ENCODE measurements at regions not wholly inside any gene's neighbourhood (a gene's known extent, or its start where the extent isn't known, plus 50 kb on each side); places are given as distances from the start of the nearest gene placed in this dataset.
"Not testable (repeated sequence)": the region's sequence is repeated elsewhere in the genome, so short reads cannot be mapped to it uniquely, and the experiment has no call there.

GRCh38 chr7:25698451-25699113, 453.4 kb upstream of the NFE2L3 start:
- WGBS, 3 donors, result 60 to 70% (median 68%) methylated on average over 5 of the region's 5 CpGs
- no peak for TF ChIP-seq EP300 (IDR thresholded peaks at IDR 0.05)
- no peak for TF ChIP-seq CTCF (IDR thresholded peaks at IDR 0.05)
- no peak for TF ChIP-seq POLR2A (IDR thresholded peaks at IDR 0.05)
- intact Hi-C loops (cut with DNase I), result no loop called here

DNA sequence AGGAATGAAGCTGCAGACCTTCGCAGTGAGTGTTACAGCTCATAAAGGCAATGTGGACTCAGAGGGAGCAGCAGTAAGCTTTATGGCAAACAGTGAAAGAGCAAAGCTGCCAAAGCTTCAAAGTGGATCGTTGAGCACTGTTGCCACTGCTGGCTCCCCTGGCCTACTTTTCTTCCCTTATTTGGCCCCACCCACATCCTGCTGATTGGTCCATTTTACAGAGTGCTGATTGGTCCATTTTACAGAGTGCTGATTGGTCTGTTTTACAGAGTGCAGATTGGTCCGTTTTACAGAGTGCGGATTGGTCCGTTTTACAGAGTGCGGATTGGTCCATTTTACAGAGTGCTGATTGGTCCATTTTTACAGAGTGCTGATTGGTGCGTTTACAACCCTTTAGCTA, 451.9 kb upstream of the NFE2L3 start:
- H3K4me3 ChIP-seq; H3K27me3 ChIP-seq; H3K36me3 ChIP-seq; intact Hi-C loops (cut with DNase I); H3K4me1 ChIP-seq (ENCODE audit: insufficient read depth); H3K9me3 ChIP-seq; DNase-seq; H3K27ac ChIP-seq: not testable (repeated sequence)
- 88 to 95% (median 92%) methylated on average over 7 of the region's 7 CpGs for WGBS, 3 donors

More at GRCh38 chr7:25698451-25699113, 453.4 kb upstream of the NFE2L3 start:
- Histone ChIP-seq H3K36me3 (no peaks in the 10 kb centered on the region), H3K27ac (no peak overlapping the region), H3K4me1 (ENCODE audit: insufficient read depth) (peaks cover 2% of the 10 kb centered on the region), H3K4me3 (no peak overlapping the region), H3K27me3 (no peaks in the 10 kb centered on the region), H3K9me3 (no peaks in the 10 kb centered on the region)
- no peak for DNase-seq

DNA sequence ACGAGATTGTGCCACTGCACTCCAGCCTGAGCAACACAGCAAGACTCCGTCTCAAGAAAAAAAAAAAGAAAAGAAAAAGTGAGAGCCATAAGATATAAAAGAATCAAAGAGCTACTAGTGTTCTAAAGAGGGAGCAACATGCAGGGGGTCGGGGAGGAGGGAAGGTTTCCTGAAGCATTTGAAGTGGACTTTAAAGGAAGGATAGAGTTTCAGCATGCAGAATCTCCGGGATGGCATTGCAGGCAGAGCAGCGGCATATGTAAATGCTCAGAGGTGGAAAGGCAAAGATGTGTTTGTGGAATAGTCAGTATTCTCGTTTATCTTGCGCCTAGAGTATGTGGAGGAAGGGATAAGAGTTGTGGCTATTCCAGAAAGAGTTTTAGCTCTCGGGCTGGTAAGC, 447.6 kb upstream of the NFE2L3 start:
- H3K4me1 ChIP-seq (ENCODE audit: insufficient read depth), result peaks cover 2% of the 10 kb centered on the region
- intact Hi-C loops (cut with DNase I), result no loop called here
- H3K27ac ChIP-seq, result no peak overlapping the region
- no peaks in the 10 kb centered on the region for H3K9me3 ChIP-seq
- WGBS, 3 donors, result 91 to 92% (median 91%) methylated on average over 8 of the region's 8 CpGs
- no peaks in the 10 kb centered on the region for H3K27me3 ChIP-seq
- H3K36me3 ChIP-seq, result no peaks in the 10 kb centered on the region
- H3K4me3 ChIP-seq, result no peak overlapping the region
- no peak for DNase-seq
- no peak for TF ChIP-seq CTCF (IDR thresholded peaks at IDR 0.05)
- no peak for TF ChIP-seq POLR2A (IDR thresholded peaks at IDR 0.05)
- TF ChIP-seq EP300 (IDR thresholded peaks at IDR 0.05), result no peak

- Histone ChIP-seq H3K4me3 (no peak overlapping the region), H3K27me3 (no peaks in the 10 kb centered on the region), H3K27ac (no peak overlapping the region), H3K36me3 (no peaks in the 10 kb centered on the region), H3K4me1 (ENCODE audit: insufficient read depth) (peaks cover 2% of the 10 kb centered on the region), H3K9me3 (no peaks in the 10 kb centered on the region)
- DNase-seq, result no peak
- TF ChIP-seq EP300 (IDR thresholded peaks at IDR 0.05) (no peak), POLR2A (IDR thresholded peaks at IDR 0.05) (no peak), CTCF (IDR thresholded peaks at IDR 0.05) (no peak)
- intact Hi-C loops (cut with DNase I), result no loop called here
- WGBS, 3 donors, result 94 to 99% (median 98%) methylated on average over 5 of the region's 5 CpGs
These were observed 445.2 kb upstream of the NFE2L3 start for GRCh38 chr7:25706764-25707163.

- no peak overlapping the region for H3K27ac ChIP-seq
- WGBS, 3 donors, result 60 to 67% (median 63%) methylated on average over 9 of the region's 9 CpGs
- TF ChIP-seq EP300 (IDR thresholded peaks at IDR 0.05), result no peak
- TF ChIP-seq CTCF (IDR thresholded peaks at IDR 0.05), result no peak
- no peak for TF ChIP-seq POLR2A (IDR thresholded peaks at IDR 0.05)
- no peaks in the 10 kb centered on the region for H3K36me3 ChIP-seq
- no peak overlapping the region for H3K4me3 ChIP-seq
- H3K27me3 ChIP-seq, result no peaks in the 10 kb centered on the region
- no peak for DNase-seq
- H3K9me3 ChIP-seq, result no peaks in the 10 kb centered on the region
- peaks cover 2% of the 10 kb centered on the region for H3K4me1 ChIP-seq (ENCODE audit: insufficient read depth)
- intact Hi-C loops (cut with DNase I), result no loop called here
These were observed 444.0 kb upstream of the NFE2L3 start for GRCh38 chr7:25707768-25708620.
